GM23338 (cell line): ENCODE measurements at regions not wholly inside any gene's neighbourhood (a gene's known extent, or its start where the extent isn't known, plus 50 kb on each side); places are given as distances from the start of the nearest gene placed in this dataset.

Experiments used
- CTCF ChIP-seq, 2 experiments: fragments of 200-600 bp in 1 of 2; sonication (generic) in 1 of 2; conservative IDR thresholded peaks; 2 replicates each; pipeline versions ENCODE4 v1.5.1 to v1.6.1; 2016 to 2017; ENCODE audit warnings: antibody characterized with exemption in 2 of 2, low read depth in 2 of 2, mild to moderate bottlenecking in 2 of 2, moderate library complexity in 1 of 2
- EZH2 ChIP-seq: fragments of 200-600 bp; sonication (generic); IDR thresholded peaks from one replicate; pipeline ENCODE4 v1.8.0; 2017; ENCODE audit warnings: antibody characterized with exemption, mild to moderate bottlenecking, low read depth; ENCODE audit not compliant: unreplicated experiment
- JUNB ChIP-seq: IDR thresholded peaks from one replicate; pipeline ENCODE4 v1.6.1; 2016; ENCODE audit warnings: antibody characterized with exemption; ENCODE audit not compliant: unreplicated experiment
- ZNF462 ChIP-seq: fragments of 250-450 bp; sonication (Bioruptor Pico); IDR thresholded peaks from 2 replicates; pipeline ENCODE4 v1.5.0; 2020; ENCODE audit warnings: mild to moderate bottlenecking, moderate library complexity
- TF ChIP-seq, protein P1 (sequence below): IDR thresholded peaks from one replicate; pipeline ENCODE4 v1.6.1; 2018; ENCODE audit warnings: antibody characterized with exemption; ENCODE audit not compliant: unreplicated experiment

- TF ChIP-seq ZNF462 (CRISPR knock-in tag) = no peak
- TF ChIP-seq, protein P1, sequence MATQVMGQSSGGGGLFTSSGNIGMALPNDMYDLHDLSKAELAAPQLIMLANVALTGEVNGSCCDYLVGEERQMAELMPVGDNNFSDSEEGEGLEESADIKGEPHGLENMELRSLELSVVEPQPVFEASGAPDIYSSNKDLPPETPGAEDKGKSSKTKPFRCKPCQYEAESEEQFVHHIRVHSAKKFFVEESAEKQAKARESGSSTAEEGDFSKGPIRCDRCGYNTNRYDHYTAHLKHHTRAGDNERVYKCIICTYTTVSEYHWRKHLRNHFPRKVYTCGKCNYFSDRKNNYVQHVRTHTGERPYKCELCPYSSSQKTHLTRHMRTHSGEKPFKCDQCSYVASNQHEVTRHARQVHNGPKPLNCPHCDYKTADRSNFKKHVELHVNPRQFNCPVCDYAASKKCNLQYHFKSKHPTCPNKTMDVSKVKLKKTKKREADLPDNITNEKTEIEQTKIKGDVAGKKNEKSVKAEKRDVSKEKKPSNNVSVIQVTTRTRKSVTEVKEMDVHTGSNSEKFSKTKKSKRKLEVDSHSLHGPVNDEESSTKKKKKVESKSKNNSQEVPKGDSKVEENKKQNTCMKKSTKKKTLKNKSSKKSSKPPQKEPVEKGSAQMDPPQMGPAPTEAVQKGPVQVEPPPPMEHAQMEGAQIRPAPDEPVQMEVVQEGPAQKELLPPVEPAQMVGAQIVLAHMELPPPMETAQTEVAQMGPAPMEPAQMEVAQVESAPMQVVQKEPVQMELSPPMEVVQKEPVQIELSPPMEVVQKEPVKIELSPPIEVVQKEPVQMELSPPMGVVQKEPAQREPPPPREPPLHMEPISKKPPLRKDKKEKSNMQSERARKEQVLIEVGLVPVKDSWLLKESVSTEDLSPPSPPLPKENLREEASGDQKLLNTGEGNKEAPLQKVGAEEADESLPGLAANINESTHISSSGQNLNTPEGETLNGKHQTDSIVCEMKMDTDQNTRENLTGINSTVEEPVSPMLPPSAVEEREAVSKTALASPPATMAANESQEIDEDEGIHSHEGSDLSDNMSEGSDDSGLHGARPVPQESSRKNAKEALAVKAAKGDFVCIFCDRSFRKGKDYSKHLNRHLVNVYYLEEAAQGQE = no peak
- TF ChIP-seq EZH2 = no peak
- no peak for TF ChIP-seq JUNB
- no peak for TF ChIP-seq CTCF (conservative IDR thresholded peaks at IDR 0.05; ENCODE audit: low read depth in 2 of 2)
Observed at GRCh38 chr2:8209494-8209893, 472.4 kb upstream of the ID2 start (continued).
